ENCODE measurements at regions not wholly inside any gene's neighbourhood (a gene's known extent, or its start where the extent isn't known, plus 50 kb on each side); places are given as distances from the start of the nearest gene placed in this dataset.

GRCh38 chr1:101697072-101697471, 299.7 kb downstream of the OLFM3 start:
- Histone ChIP-seq H3K36me3 (ENCODE audit: control insufficient read depth, insufficient read depth, low read length) (no peaks in the 10 kb centered on the region), H3K4me3 (ENCODE audit: low read depth, low read length) (no peak overlapping the region), H3K4me1 (ENCODE audit: control insufficient read depth, insufficient read depth, low read length) (no peaks in the 10 kb centered on the region), H3K9ac (ENCODE audit: low read depth, low read length) (no peak overlapping the region), H3K9me3 (ENCODE audit: control insufficient read depth, insufficient read depth, low read length) (no peaks in the 10 kb centered on the region), H3K27me3 (ENCODE audit: control insufficient read depth, insufficient read depth, low read length) (no peaks in the 10 kb centered on the region)

GRCh38 chr1:101698681-101699080, 298.0 kb downstream of the OLFM3 start:
- H3K9ac ChIP-seq (ENCODE audit: low read depth, low read length) = no peak overlapping the region
- no peak overlapping the region for H3K4me3 ChIP-seq (ENCODE audit: low read depth, low read length)
- H3K36me3 ChIP-seq (ENCODE audit: control insufficient read depth, insufficient read depth, low read length) = no peaks in the 10 kb centered on the region
- no peaks in the 10 kb centered on the region for H3K9me3 ChIP-seq (ENCODE audit: control insufficient read depth, insufficient read depth, low read length)
- H3K4me1 ChIP-seq (ENCODE audit: control insufficient read depth, insufficient read depth, low read length) = no peaks in the 10 kb centered on the region
- no peaks in the 10 kb centered on the region for H3K27me3 ChIP-seq (ENCODE audit: control insufficient read depth, insufficient read depth, low read length)

GRCh38 chr1:101704895-101705294, 291.8 kb downstream of the OLFM3 start:
- no peak overlapping the region for H3K4me3 ChIP-seq (ENCODE audit: low read depth, low read length)

GRCh38 chr1:101706366-101706765, 290.4 kb downstream of the OLFM3 start:
- Histone ChIP-seq H3K36me3 (ENCODE audit: control insufficient read depth, insufficient read depth, low read length) (no peaks in the 10 kb centered on the region), H3K9ac (ENCODE audit: low read depth, low read length) (no peak overlapping the region), H3K9me3 (ENCODE audit: control insufficient read depth, insufficient read depth, low read length) (no peaks in the 10 kb centered on the region), H3K4me3 (ENCODE audit: low read depth, low read length) (no peak overlapping the region), H3K27me3 (ENCODE audit: control insufficient read depth, insufficient read depth, low read length) (no peaks in the 10 kb centered on the region), H3K4me1 (ENCODE audit: control insufficient read depth, insufficient read depth, low read length) (peaks cover 9% of the 10 kb centered on the region)

More at GRCh38 chr1:101704895-101705294, 291.8 kb downstream of the OLFM3 start:
- H3K9me3 ChIP-seq (ENCODE audit: control insufficient read depth, insufficient read depth, low read length) = no peaks in the 10 kb centered on the region
- no peak overlapping the region for H3K9ac ChIP-seq (ENCODE audit: low read depth, low read length)
- no peaks in the 10 kb centered on the region for H3K36me3 ChIP-seq (ENCODE audit: control insufficient read depth, insufficient read depth, low read length)
- H3K27me3 ChIP-seq (ENCODE audit: control insufficient read depth, insufficient read depth, low read length) = no peaks in the 10 kb centered on the region
- peaks cover 9% of the 10 kb centered on the region for H3K4me1 ChIP-seq (ENCODE audit: control insufficient read depth, insufficient read depth, low read length)

- H3K9ac ChIP-seq (ENCODE audit: low read depth, low read length) = no peak overlapping the region
- peaks cover 14% of the 10 kb centered on the region for H3K4me1 ChIP-seq (ENCODE audit: control insufficient read depth, insufficient read depth, low read length)
- no peaks in the 10 kb centered on the region for H3K9me3 ChIP-seq (ENCODE audit: control insufficient read depth, insufficient read depth, low read length)
- H3K4me3 ChIP-seq (ENCODE audit: low read depth, low read length) = no peak overlapping the region
- no peaks in the 10 kb centered on the region for H3K36me3 ChIP-seq (ENCODE audit: control insufficient read depth, insufficient read depth, low read length)
- H3K27me3 ChIP-seq (ENCODE audit: control insufficient read depth, insufficient read depth, low read length) = no peaks in the 10 kb centered on the region
Observed at GRCh38 chr1:101709721-101710120, 287.0 kb downstream of the OLFM3 start.

- Histone ChIP-seq H3K9ac (ENCODE audit: low read depth, low read length) (no peak overlapping the region), H3K9me3 (ENCODE audit: control insufficient read depth, insufficient read depth, low read length) (no peaks in the 10 kb centered on the region), H3K4me3 (ENCODE audit: low read depth, low read length) (no peak overlapping the region), H3K27me3 (ENCODE audit: control insufficient read depth, insufficient read depth, low read length) (no peaks in the 10 kb centered on the region), H3K4me1 (ENCODE audit: control insufficient read depth, insufficient read depth, low read length) (peaks cover 5% of the 10 kb centered on the region), H3K36me3 (ENCODE audit: control insufficient read depth, insufficient read depth, low read length) (no peaks in the 10 kb centered on the region)
Observed at GRCh38 chr1:101713760-101714159, 283.0 kb downstream of the OLFM3 start.

GRCh38 chr1:101723415-101723814, 273.3 kb downstream of the OLFM3 start:
- no peak overlapping the region for H3K9ac ChIP-seq (ENCODE audit: low read depth, low read length)
- H3K4me1 ChIP-seq (ENCODE audit: control insufficient read depth, insufficient read depth, low read length) = no peaks in the 10 kb centered on the region
- H3K36me3 ChIP-seq (ENCODE audit: control insufficient read depth, insufficient read depth, low read length) = no peaks in the 10 kb centered on the region
- H3K27me3 ChIP-seq (ENCODE audit: control insufficient read depth, insufficient read depth, low read length) = no peaks in the 10 kb centered on the region
- no peak overlapping the region for H3K4me3 ChIP-seq (ENCODE audit: low read depth, low read length)
- no peaks in the 10 kb centered on the region for H3K9me3 ChIP-seq (ENCODE audit: control insufficient read depth, insufficient read depth, low read length)

GRCh38 chr1:101728029-101728428, 268.7 kb downstream of the OLFM3 start:
- Histone ChIP-seq H3K9me3 (ENCODE audit: control insufficient read depth, insufficient read depth, low read length) (no peaks in the 10 kb centered on the region), H3K36me3 (ENCODE audit: control insufficient read depth, insufficient read depth, low read length) (no peaks in the 10 kb centered on the region), H3K4me3 (ENCODE audit: low read depth, low read length) (no peak overlapping the region), H3K4me1 (ENCODE audit: control insufficient read depth, insufficient read depth, low read length) (no peaks in the 10 kb centered on the region), H3K27me3 (ENCODE audit: control insufficient read depth, insufficient read depth, low read length) (no peaks in the 10 kb centered on the region), H3K9ac (ENCODE audit: low read depth, low read length) (no peak overlapping the region)

- Histone ChIP-seq H3K9me3 (ENCODE audit: control insufficient read depth, insufficient read depth, low read length) (no peaks in the 10 kb centered on the region), H3K9ac (ENCODE audit: low read depth, low read length) (no peak overlapping the region), H3K36me3 (ENCODE audit: control insufficient read depth, insufficient read depth, low read length) (no peaks in the 10 kb centered on the region), H3K4me1 (ENCODE audit: control insufficient read depth, insufficient read depth, low read length) (no peaks in the 10 kb centered on the region), H3K4me3 (ENCODE audit: low read depth, low read length) (no peak overlapping the region), H3K27me3 (ENCODE audit: control insufficient read depth, insufficient read depth, low read length) (no peaks in the 10 kb centered on the region)
Observed at GRCh38 chr1:101730559-101730958, 266.2 kb downstream of the OLFM3 start.

- Histone ChIP-seq H3K36me3 (ENCODE audit: control insufficient read depth, insufficient read depth, low read length) (no peaks in the 10 kb centered on the region), H3K9ac (ENCODE audit: low read depth, low read length) (no peak overlapping the region), H3K4me3 (ENCODE audit: low read depth, low read length) (no peak overlapping the region), H3K4me1 (ENCODE audit: control insufficient read depth, insufficient read depth, low read length) (no peaks in the 10 kb centered on the region), H3K27me3 (ENCODE audit: control insufficient read depth, insufficient read depth, low read length) (no peaks in the 10 kb centered on the region), H3K9me3 (ENCODE audit: control insufficient read depth, insufficient read depth, low read length) (no peaks in the 10 kb centered on the region)
Observed at GRCh38 chr1:101732261-101732660, 264.5 kb downstream of the OLFM3 start.

GRCh38 chr1:101733340-101733739, 263.4 kb downstream of the OLFM3 start:
- H3K4me3 ChIP-seq (ENCODE audit: low read depth, low read length) = no peak overlapping the region
- no peaks in the 10 kb centered on the region for H3K27me3 ChIP-seq (ENCODE audit: control insufficient read depth, insufficient read depth, low read length)
- H3K4me1 ChIP-seq (ENCODE audit: control insufficient read depth, insufficient read depth, low read length) = no peaks in the 10 kb centered on the region
- H3K36me3 ChIP-seq (ENCODE audit: control insufficient read depth, insufficient read depth, low read length) = no peaks in the 10 kb centered on the region
- H3K9ac ChIP-seq (ENCODE audit: low read depth, low read length) = no peak overlapping the region
- no peaks in the 10 kb centered on the region for H3K9me3 ChIP-seq (ENCODE audit: control insufficient read depth, insufficient read depth, low read length)

GRCh38 chr1:101738475-101738874, 258.3 kb downstream of the OLFM3 start:
- no peak overlapping the region for H3K9ac ChIP-seq (ENCODE audit: low read depth, low read length)
- no peaks in the 10 kb centered on the region for H3K36me3 ChIP-seq (ENCODE audit: control insufficient read depth, insufficient read depth, low read length)
- H3K4me1 ChIP-seq (ENCODE audit: control insufficient read depth, insufficient read depth, low read length) = peaks cover 11% of the 10 kb centered on the region
- H3K4me3 ChIP-seq (ENCODE audit: low read depth, low read length) = no peak overlapping the region
- H3K27me3 ChIP-seq (ENCODE audit: control insufficient read depth, insufficient read depth, low read length) = no peaks in the 10 kb centered on the region
- no peaks in the 10 kb centered on the region for H3K9me3 ChIP-seq (ENCODE audit: control insufficient read depth, insufficient read depth, low read length)

GRCh38 chr1:101739146-101739545, 257.6 kb downstream of the OLFM3 start:
- Histone ChIP-seq H3K27me3 (ENCODE audit: control insufficient read depth, insufficient read depth, low read length) (no peaks in the 10 kb centered on the region), H3K9ac (ENCODE audit: low read depth, low read length) (no peak overlapping the region), H3K36me3 (ENCODE audit: control insufficient read depth, insufficient read depth, low read length) (no peaks in the 10 kb centered on the region), H3K4me1 (ENCODE audit: control insufficient read depth, insufficient read depth, low read length) (peaks cover 11% of the 10 kb centered on the region), H3K9me3 (ENCODE audit: control insufficient read depth, insufficient read depth, low read length) (no peaks in the 10 kb centered on the region), H3K4me3 (ENCODE audit: low read depth, low read length) (no peak overlapping the region)
